ENCODE measurements at regions not wholly inside any gene's neighbourhood (a gene's known extent, or its start where the extent isn't known, plus 50 kb on each side); places are given as distances from the start of the nearest gene placed in this dataset.

- TF ChIP-seq CTCF (IDR thresholded peaks at IDR 0.05 in 8 of 11, conservative IDR thresholded peaks at IDR 0.05 in 3 of 11) (no peak), POLR2A (IDR thresholded peaks at IDR 0.05) (no peak), POLR2AphosphoS5 (IDR thresholded peaks at IDR 0.05) (no peak)
These were observed 74.7 kb upstream of the RPH3AL start for GRCh38 chr17:427327-427726.
